Neural progenitor cell (in vitro differentiated cells): ENCODE measurements at regions not wholly inside any gene's neighbourhood (a gene's known extent, or its start where the extent isn't known, plus 50 kb on each side); places are given as distances from the start of the nearest gene placed in this dataset.

Source experiments
- DNase-seq: peaks from one replicate; pipeline ENCODE4 v3.0.0-alpha.2; 2016; ENCODE audit warnings: low spot score
- H2AFZ ChIP-seq: fragments of 200-600 bp; sonication (generic); replicated peaks from 2 replicates; pipeline ENCODE4 v1.6.1; 2016; ENCODE audit warnings: antibody characterized with exemption
- H3F3A ChIP-seq: fragments of 200-600 bp; sonication (generic); 2 replicates; pipeline ENCODE4 v1.6.1; 2016; ENCODE audit warnings: antibody characterized with exemption, low read depth
- H3K27ac ChIP-seq: fragments of 200-600 bp; sonication (generic); 2 replicates; pipeline ENCODE4 v1.5.1; 2016; ENCODE audit warnings: mild to moderate bottlenecking
- H3K27me3 ChIP-seq: fragments of 200-600 bp; sonication (generic); 2 replicates; pipeline ENCODE4 v1.6.1; 2016; ENCODE audit warnings: mild to moderate bottlenecking, moderate library complexity
- H3K36me3 ChIP-seq: fragments of 200-600 bp; sonication (generic); 2 replicates; pipeline ENCODE4 v1.5.1; 2016
- H3K4me1 ChIP-seq: fragments of 200-600 bp; sonication (generic); 2 replicates; pipeline ENCODE4 v1.6.1; 2016; ENCODE audit warnings: mixed run types
- H3K4me2 ChIP-seq: fragments of 200-600 bp; sonication (generic); 2 replicates; pipeline ENCODE4 v1.6.1; 2016
- H3K4me3 ChIP-seq: fragments of 200-600 bp; sonication (generic); 2 replicates; pipeline ENCODE4 v1.5.1; 2016
- H3K79me2 ChIP-seq: fragments of 200-600 bp; sonication (generic); 2 replicates; pipeline ENCODE4 v1.6.1; 2016; ENCODE audit warnings: low read depth
- H3K9ac ChIP-seq: fragments of 200-600 bp; sonication (generic); 2 replicates; pipeline ENCODE4 v1.6.1; 2016
- H3K9me3 ChIP-seq: fragments of 200-600 bp; sonication (generic); 2 replicates; pipeline ENCODE4 v1.5.1; 2016; ENCODE audit warnings: low read depth
- H4K20me1 ChIP-seq: fragments of 200-600 bp; sonication (generic); 2 replicates; pipeline ENCODE4 v1.6.1; 2016; ENCODE audit warnings: low read depth
- H3K27ac Mint-ChIP-seq: 3 replicates; pipeline ENCODE4 v1.8.0; 2021; ENCODE audit warnings: mixed read lengths
- H3K27me3 Mint-ChIP-seq: 2 replicates; pipeline ENCODE4 v1.8.0; 2022; ENCODE audit warnings: low read depth, mild to moderate bottlenecking, inconsistent platforms, moderate library complexity, mixed read lengths; ENCODE audit not compliant: insufficient read depth
- H3K36me3 Mint-ChIP-seq: 3 replicates; pipeline ENCODE4 v1.8.0; 2021; ENCODE audit warnings: mixed read lengths
- H3K4me1 Mint-ChIP-seq: 3 replicates; pipeline ENCODE4 v1.8.0; 2021; ENCODE audit warnings: mixed read lengths
- H3K4me3 Mint-ChIP-seq: 3 replicates; pipeline ENCODE4 v1.8.0; 2021; ENCODE audit warnings: mild to moderate bottlenecking, moderate library complexity, mixed read lengths
- H3K9me3 Mint-ChIP-seq: 3 replicates; pipeline ENCODE4 v1.8.0; 2020; ENCODE audit warnings: mixed read lengths
- EZH2 ChIP-seq: fragments of 200-600 bp; sonication (generic); IDR thresholded peaks from 2 replicates; pipeline ENCODE4 v1.6.1; 2017; ENCODE audit warnings: antibody characterized with exemption, mild to moderate bottlenecking, moderate library complexity
- EZH2phosphoT487 ChIP-seq: fragments of 200-600 bp; sonication (generic); IDR thresholded peaks from 2 replicates; pipeline ENCODE4 v1.6.1; 2017; ENCODE audit warnings: antibody characterized with exemption
- TF ChIP-seq, protein P1 (sequence below): fragments of 200-600 bp; sonication (generic); IDR thresholded peaks from 2 replicates; pipeline ENCODE4 v1.5.1; 2017; ENCODE audit warnings: antibody characterized with exemption, mild to moderate bottlenecking

DNA sequence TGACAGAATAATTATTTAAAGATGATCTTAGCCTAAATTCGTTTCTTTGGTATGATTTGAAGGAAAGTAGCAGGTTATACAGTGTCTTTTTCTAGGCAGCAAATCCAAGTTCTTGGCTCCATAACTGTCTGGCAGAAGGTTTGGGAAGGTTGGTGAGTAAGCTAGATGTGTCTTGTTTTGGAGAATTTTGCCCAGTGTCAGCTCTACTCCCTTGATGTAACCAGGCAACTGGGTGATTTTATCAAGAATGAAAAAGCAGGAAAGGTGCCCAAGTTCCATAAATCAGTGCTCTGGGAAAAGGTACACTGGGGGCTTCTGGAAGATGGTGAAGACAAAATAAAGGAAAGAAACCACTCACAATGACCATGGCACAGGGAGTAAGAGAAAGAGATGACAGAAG lies 71.5 kb upstream of the USP47 start:
- no peak overlapping the region for H3K4me3 Mint-ChIP-seq
- Histone ChIP-seq H3K9ac (no peak overlapping the region), H2AFZ (no peak overlapping the region), H3K79me2 (no peaks in the 10 kb centered on the region), H3F3A (no peaks in the 10 kb centered on the region), H3K4me3 (no peak overlapping the region), H3K27ac (no peak overlapping the region), H3K4me1 (no peaks in the 10 kb centered on the region), H3K9me3 (no peaks in the 10 kb centered on the region), H3K36me3 (no peaks in the 10 kb centered on the region), H4K20me1 (no peaks in the 10 kb centered on the region), H3K4me2 (no peak overlapping the region), H3K27me3 (no peaks in the 10 kb centered on the region)
- no peaks in the 10 kb centered on the region for H3K9me3 Mint-ChIP-seq
- H3K4me1 Mint-ChIP-seq, result peaks cover 7% of the 10 kb centered on the region
- H3K36me3 Mint-ChIP-seq, result no peaks in the 10 kb centered on the region
- TF ChIP-seq, protein P1, sequence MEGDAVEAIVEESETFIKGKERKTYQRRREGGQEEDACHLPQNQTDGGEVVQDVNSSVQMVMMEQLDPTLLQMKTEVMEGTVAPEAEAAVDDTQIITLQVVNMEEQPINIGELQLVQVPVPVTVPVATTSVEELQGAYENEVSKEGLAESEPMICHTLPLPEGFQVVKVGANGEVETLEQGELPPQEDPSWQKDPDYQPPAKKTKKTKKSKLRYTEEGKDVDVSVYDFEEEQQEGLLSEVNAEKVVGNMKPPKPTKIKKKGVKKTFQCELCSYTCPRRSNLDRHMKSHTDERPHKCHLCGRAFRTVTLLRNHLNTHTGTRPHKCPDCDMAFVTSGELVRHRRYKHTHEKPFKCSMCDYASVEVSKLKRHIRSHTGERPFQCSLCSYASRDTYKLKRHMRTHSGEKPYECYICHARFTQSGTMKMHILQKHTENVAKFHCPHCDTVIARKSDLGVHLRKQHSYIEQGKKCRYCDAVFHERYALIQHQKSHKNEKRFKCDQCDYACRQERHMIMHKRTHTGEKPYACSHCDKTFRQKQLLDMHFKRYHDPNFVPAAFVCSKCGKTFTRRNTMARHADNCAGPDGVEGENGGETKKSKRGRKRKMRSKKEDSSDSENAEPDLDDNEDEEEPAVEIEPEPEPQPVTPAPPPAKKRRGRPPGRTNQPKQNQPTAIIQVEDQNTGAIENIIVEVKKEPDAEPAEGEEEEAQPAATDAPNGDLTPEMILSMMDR, result no peak
- TF ChIP-seq EZH2phosphoT487 (no peak), EZH2 (no peak)
- DNase-seq, result no peak
- peaks cover 2% of the 10 kb centered on the region for H3K27me3 Mint-ChIP-seq
- no peak overlapping the region for H3K27ac Mint-ChIP-seq

DNA sequence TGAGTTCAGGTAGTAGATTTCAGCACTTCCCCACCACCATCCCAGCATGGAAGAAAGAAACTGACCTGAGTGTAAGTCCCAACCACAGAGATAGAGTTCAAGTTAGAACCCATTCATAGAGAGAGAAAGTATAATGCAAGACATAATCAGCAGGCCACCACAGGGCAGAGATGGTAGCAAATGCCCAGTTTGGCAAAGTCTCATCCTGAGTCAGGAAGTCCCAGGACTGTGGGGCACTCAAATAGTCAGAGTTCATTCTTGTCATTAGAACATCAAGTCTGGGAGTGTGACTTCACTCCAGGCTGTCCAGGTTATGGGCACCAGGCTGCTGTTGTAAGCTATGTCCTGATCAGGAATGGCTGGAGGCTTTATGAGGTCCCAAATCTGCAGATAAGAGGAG lies 72.0 kb upstream of the USP47 start:
- peaks cover 2% of the 10 kb centered on the region for H3K27me3 Mint-ChIP-seq
- Histone ChIP-seq H3K4me2 (no peak overlapping the region), H3K27ac (no peak overlapping the region), H3K36me3 (no peaks in the 10 kb centered on the region), H3K4me3 (no peak overlapping the region), H3K4me1 (no peaks in the 10 kb centered on the region), H3K9ac (no peak overlapping the region), H2AFZ (no peak overlapping the region), H3F3A (no peaks in the 10 kb centered on the region), H3K27me3 (no peaks in the 10 kb centered on the region), H3K9me3 (no peaks in the 10 kb centered on the region), H3K79me2 (no peaks in the 10 kb centered on the region), H4K20me1 (no peaks in the 10 kb centered on the region)
- no peaks in the 10 kb centered on the region for H3K36me3 Mint-ChIP-seq
- TF ChIP-seq EZH2 (no peak), EZH2phosphoT487 (no peak)
- TF ChIP-seq, protein P1, result no peak
- no peak overlapping the region for H3K4me3 Mint-ChIP-seq
- H3K4me1 Mint-ChIP-seq, result peaks cover 7% of the 10 kb centered on the region
- H3K9me3 Mint-ChIP-seq, result no peaks in the 10 kb centered on the region
- DNase-seq, result no peak
- no peak overlapping the region for H3K27ac Mint-ChIP-seq

DNA sequence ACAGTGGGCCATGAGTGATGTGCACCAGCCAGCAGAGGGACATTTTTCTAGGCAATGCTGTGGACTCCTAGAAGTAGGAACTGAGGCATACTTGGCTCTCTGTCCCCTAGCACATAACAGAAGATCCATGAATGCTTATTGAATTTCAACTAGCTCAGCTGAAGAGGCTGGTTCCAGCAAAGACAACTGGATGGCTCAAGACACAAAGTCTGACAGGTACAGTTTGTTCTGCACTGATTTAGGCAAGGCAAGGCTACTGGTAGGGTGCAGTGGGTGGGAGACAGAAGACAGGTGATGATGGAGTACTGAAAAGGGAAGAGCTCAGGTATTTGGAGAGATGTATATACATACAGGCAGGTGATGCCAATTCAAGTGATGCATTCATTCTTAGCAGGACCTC lies 72.4 kb upstream of the USP47 start:
- Histone ChIP-seq H3K9me3 (no peaks in the 10 kb centered on the region), H3K4me3 (no peak overlapping the region), H3K4me2 (no peak overlapping the region), H3K9ac (no peak overlapping the region), H4K20me1 (no peaks in the 10 kb centered on the region), H3F3A (no peaks in the 10 kb centered on the region), H3K27ac (no peak overlapping the region), H3K4me1 (no peaks in the 10 kb centered on the region), H2AFZ (no peak overlapping the region), H3K79me2 (no peaks in the 10 kb centered on the region), H3K27me3 (no peaks in the 10 kb centered on the region), H3K36me3 (no peaks in the 10 kb centered on the region)
- Mint-ChIP-seq H3K36me3 (no peaks in the 10 kb centered on the region), H3K4me3 (no peak overlapping the region), H3K27me3 (peaks cover 2% of the 10 kb centered on the region), H3K9me3 (no peaks in the 10 kb centered on the region), H3K4me1 (peaks cover 7% of the 10 kb centered on the region), H3K27ac (no peak overlapping the region)
- TF ChIP-seq, protein P1, result no peak
- no peak for TF ChIP-seq EZH2
- TF ChIP-seq EZH2phosphoT487, result no peak
- no peak for DNase-seq

DNA sequence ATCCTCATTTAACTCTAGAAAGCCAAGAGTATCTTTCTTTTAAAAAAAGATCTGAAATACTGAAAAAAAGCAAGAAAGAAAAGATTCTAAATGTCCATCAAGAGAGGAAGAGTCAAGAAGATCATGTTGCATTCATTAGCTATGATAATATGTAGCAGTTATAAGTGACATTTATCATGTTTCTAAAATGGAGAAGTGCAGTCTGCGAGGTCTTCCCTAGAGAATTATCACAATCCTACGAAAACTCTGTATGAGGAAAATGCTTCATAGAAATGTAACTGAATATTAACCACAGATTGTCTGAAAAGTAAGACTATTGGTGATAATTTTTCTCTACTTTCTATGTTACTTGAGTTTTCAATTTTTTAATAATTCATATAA lies 77.4 kb upstream of the USP47 start:
- no peaks in the 10 kb centered on the region for H3K36me3 Mint-ChIP-seq
- no peak overlapping the region for H3K9ac ChIP-seq
- H3K79me2 ChIP-seq, result no peaks in the 10 kb centered on the region
- no peaks in the 10 kb centered on the region for H3F3A ChIP-seq
- no peaks in the 10 kb centered on the region for H3K9me3 ChIP-seq
- TF ChIP-seq, protein P1, result no peak
- TF ChIP-seq EZH2phosphoT487, result no peak
- no peak for TF ChIP-seq EZH2
- DNase-seq, result no peak
- no peaks in the 10 kb centered on the region for H3K4me1 Mint-ChIP-seq
- H3K9me3 Mint-ChIP-seq, result no peaks in the 10 kb centered on the region
- no peak overlapping the region for H2AFZ ChIP-seq
- H3K4me2 ChIP-seq, result no peak overlapping the region
- no peaks in the 10 kb centered on the region for H3K27me3 ChIP-seq
- no peaks in the 10 kb centered on the region for H3K4me1 ChIP-seq
- H4K20me1 ChIP-seq, result no peaks in the 10 kb centered on the region
- no peaks in the 10 kb centered on the region for H3K36me3 ChIP-seq
- no peak overlapping the region for H3K27ac ChIP-seq
- H3K27me3 Mint-ChIP-seq, result peaks cover 2% of the 10 kb centered on the region
- no peak overlapping the region for H3K4me3 ChIP-seq
- no peak overlapping the region for H3K4me3 Mint-ChIP-seq
- no peak overlapping the region for H3K27ac Mint-ChIP-seq
